Kidney epithelial cell (primary cell): ENCODE measurements at regions not wholly inside any gene's neighbourhood (a gene's known extent, or its start where the extent isn't known, plus 50 kb on each side); places are given as distances from the start of the nearest gene placed in this dataset.

Source experiments
- DNase-seq: peaks from one replicate; pipeline ENCODE4 v3.0.0-alpha.2; 2010; ENCODE audit warnings: low read depth
- H3K27me3 ChIP-seq: 2 replicates; pipeline ENCODE4 v1.6.0; 2011; ENCODE audit warnings: low read length; ENCODE audit not compliant: control insufficient read depth, insufficient read depth
- H3K36me3 ChIP-seq: 2 replicates; pipeline ENCODE4 v1.5.1; 2011; ENCODE audit warnings: low read length; ENCODE audit not compliant: control insufficient read depth, insufficient read depth
- H3K4me3 ChIP-seq: 2 replicates; pipeline ENCODE4 v1.5.1; 2011; ENCODE audit warnings: low read depth, mild to moderate bottlenecking, control low read depth, low read length
- TF ChIP-seq, protein P1 (sequence below): IDR thresholded peaks from 2 replicates; pipeline ENCODE4 v1.5.1; 2011; ENCODE audit warnings: mild to moderate bottlenecking, moderate library complexity, low read length, control low read depth, inconsistent platforms; ENCODE audit not compliant: insufficient read depth, poor library complexity, severe bottlenecking

DNA sequence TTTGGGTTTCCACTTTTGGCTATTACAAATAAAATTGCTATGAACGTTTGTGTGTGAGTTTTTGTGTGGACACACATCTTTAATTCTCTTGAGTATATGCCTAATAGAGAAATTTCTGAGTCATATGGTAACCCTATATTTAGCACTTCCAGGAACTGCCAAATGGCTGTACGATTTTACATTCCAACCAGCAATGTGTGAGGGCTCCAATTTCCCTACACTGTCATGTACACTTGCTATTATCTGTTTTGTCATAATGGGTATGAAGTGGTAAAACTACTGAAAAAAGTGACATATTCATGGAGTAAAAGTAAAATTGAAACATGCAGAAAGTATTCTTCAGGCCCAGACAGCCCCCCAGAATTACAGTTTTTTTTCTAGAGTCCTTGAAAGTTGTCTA lies 59.6 kb upstream of the ESR1 start:
- TF ChIP-seq, protein P1, sequence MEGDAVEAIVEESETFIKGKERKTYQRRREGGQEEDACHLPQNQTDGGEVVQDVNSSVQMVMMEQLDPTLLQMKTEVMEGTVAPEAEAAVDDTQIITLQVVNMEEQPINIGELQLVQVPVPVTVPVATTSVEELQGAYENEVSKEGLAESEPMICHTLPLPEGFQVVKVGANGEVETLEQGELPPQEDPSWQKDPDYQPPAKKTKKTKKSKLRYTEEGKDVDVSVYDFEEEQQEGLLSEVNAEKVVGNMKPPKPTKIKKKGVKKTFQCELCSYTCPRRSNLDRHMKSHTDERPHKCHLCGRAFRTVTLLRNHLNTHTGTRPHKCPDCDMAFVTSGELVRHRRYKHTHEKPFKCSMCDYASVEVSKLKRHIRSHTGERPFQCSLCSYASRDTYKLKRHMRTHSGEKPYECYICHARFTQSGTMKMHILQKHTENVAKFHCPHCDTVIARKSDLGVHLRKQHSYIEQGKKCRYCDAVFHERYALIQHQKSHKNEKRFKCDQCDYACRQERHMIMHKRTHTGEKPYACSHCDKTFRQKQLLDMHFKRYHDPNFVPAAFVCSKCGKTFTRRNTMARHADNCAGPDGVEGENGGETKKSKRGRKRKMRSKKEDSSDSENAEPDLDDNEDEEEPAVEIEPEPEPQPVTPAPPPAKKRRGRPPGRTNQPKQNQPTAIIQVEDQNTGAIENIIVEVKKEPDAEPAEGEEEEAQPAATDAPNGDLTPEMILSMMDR, result no peak
- DNase-seq, result no peak
- Histone ChIP-seq H3K36me3 (no peaks in the 10 kb centered on the region), H3K27me3 (no peaks in the 10 kb centered on the region), H3K4me3 (no peak overlapping the region)

DNA sequence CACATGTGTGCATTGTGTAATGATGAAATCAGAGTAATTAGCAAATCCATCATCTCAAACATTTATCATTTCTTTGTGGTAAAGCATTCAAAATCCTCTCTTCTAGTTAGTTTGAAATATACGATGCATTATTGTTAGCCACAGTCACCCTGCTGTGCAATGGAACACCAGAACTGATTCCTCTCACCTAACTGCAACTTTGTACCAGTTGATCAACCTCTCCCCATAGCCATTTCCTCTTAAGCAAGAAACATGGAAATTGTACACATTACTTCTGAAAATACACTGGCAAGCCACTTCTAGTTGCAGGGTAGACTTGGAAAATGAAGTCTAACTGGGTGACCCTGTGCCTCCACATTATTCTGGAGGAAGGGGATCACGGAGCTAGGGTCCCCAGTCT lies 58.1 kb upstream of the ESR1 start:
- no peaks in the 10 kb centered on the region for H3K27me3 ChIP-seq
- no peaks in the 10 kb centered on the region for H3K36me3 ChIP-seq
- TF ChIP-seq, protein P1, result no peak
- DNase-seq, result no peak
- H3K4me3 ChIP-seq, result no peak overlapping the region

DNA sequence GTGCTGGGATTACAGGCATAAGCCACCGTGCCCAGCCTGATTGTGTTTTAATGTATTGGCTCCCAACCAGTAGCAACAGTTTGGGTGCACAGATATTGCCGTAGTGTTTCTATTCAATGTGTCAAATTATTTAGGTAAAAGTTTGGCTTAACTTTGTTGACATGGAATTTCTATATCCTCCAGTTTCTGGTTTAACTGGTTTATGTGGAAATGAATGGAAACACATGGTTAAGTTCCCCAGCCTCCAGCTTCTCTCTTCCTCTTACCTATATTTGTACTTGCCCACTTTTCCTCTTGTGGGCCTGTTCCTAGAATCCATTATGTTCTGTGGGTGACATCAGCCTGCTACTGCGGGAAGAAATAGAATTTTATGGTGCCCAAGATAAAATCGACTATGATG lies 53.9 kb upstream of the ESR1 start:
- Histone ChIP-seq H3K27me3 (no peaks in the 10 kb centered on the region), H3K36me3 (no peaks in the 10 kb centered on the region), H3K4me3 (no peak overlapping the region)
- no peak for DNase-seq
- TF ChIP-seq, protein P1, result no peak

DNA sequence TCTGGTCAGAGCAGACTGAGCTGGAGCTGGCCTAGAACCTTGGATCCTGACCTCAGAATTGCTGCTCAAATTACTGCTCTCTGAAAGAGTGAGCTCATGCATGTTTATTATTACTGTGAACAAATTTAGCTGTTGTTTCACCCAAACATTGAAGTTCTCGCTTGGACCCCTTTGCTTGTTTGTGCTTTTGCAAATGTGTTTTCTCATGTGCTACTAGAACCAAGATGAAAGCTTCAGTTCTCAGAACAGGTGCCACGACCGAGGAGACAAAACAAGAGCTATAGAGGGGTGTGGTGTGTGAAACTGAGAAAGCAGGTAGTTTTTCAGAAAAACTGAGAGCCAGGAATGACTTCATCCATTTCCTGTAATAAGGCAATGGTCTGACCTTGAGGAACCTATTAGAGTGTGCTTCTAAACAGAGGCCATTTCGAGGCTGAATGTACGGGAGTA lies 50.0 kb upstream of the ESR1 start:
- DNase-seq, result no peak
- H3K27me3 ChIP-seq, result no peaks in the 10 kb centered on the region
- TF ChIP-seq, protein P1, result no peak
- H3K36me3 ChIP-seq, result no peaks in the 10 kb centered on the region
- no peak overlapping the region for H3K4me3 ChIP-seq
